Epithelial cell of esophagus (primary cell): ENCODE measurements at regions not wholly inside any gene's neighbourhood (a gene's known extent, or its start where the extent isn't known, plus 50 kb on each side); places are given as distances from the start of the nearest gene placed in this dataset.

Experiments used
- DNase-seq: peaks from one replicate; pipeline ENCODE4 v3.0.0; 2010; ENCODE audit warnings: low read depth
- H3K4me3 ChIP-seq: 2 replicates; pipeline ENCODE4 v1.5.1; 2011; ENCODE audit warnings: mild to moderate bottlenecking, low read length, control low read depth
- CTCF ChIP-seq: IDR thresholded peaks from 2 replicates; pipeline ENCODE4 v1.5.1; 2011; ENCODE audit warnings: low read depth, mild to moderate bottlenecking, low read length, control low read depth, inconsistent platforms; ENCODE audit not compliant: insufficient read depth; ENCODE audit errors: missing control alignments

GRCh38 chr6:166822609-166823008, 133.7 kb downstream of the RNASET2 start:
- DNase-seq, result no peak
- no peak overlapping the region for H3K4me3 ChIP-seq
- TF ChIP-seq CTCF, result no peak

- no peak for TF ChIP-seq CTCF
- no peak overlapping the region for H3K4me3 ChIP-seq
- no peak for DNase-seq
These were observed 135.9 kb downstream of the RNASET2 start for GRCh38 chr6:166820483-166820882.

- no peak for DNase-seq
- no peak for TF ChIP-seq CTCF
- H3K4me3 ChIP-seq, result no peak overlapping the region
These were observed 136.3 kb downstream of the RNASET2 start for GRCh38 chr6:166820070-166820469.

- peak; percentile 4 for DNase-seq
- H3K4me3 ChIP-seq, result no peak overlapping the region
- TF ChIP-seq CTCF, result no peak
These were observed 140.7 kb downstream of the RNASET2 start for GRCh38 chr6:166815629-166816028.

GRCh38 chr6:166814390-166814789, 142.0 kb downstream of the RNASET2 start:
- DNase-seq, result no peak
- no peak overlapping the region for H3K4me3 ChIP-seq
- no peak for TF ChIP-seq CTCF

- DNase-seq, result no peak
- no peak overlapping the region for H3K4me3 ChIP-seq
- TF ChIP-seq CTCF, result no peak
These were observed 142.9 kb downstream of the RNASET2 start for GRCh38 chr6:166813461-166813860.

GRCh38 chr6:166810864-166811263, 145.5 kb downstream of the RNASET2 start:
- H3K4me3 ChIP-seq, result no peak overlapping the region
- TF ChIP-seq CTCF, result no peak
- DNase-seq, result no peak
